ENCODE measurements at regions not wholly inside any gene's neighbourhood (a gene's known extent, or its start where the extent isn't known, plus 50 kb on each side); places are given as distances from the start of the nearest gene placed in this dataset.
"Not testable (repeated sequence)": the region's sequence is repeated elsewhere in the genome, so short reads cannot be mapped to it uniquely, and the experiment has no call there.

- no peak for FAIRE-seq
- DNase-seq (ENCODE audit: low spot score in 2 of 2), result no peak
Measured at GRCh38 chr17:68097161-68097805, 61.7 kb downstream of the KPNA2 start.

GRCh38 chr17:68099341-68099753 is 63.8 kb downstream of the KPNA2 start:
- not testable (repeated sequence) for DNase-seq (ENCODE audit: low spot score in 2 of 2); FAIRE-seq

GRCh38 chr17:68100000-68100641 is 64.6 kb downstream of the KPNA2 start:
- FAIRE-seq (no peak), DNase-seq (ENCODE audit: low spot score in 2 of 2) (no peak)

- DNase-seq (ENCODE audit: low spot score in 2 of 2) (peak; percentile 89 to 90), FAIRE-seq (no peak)
Measured at GRCh38 chr17:68101075-68101986, 65.8 kb downstream of the KPNA2 start.

- FAIRE-seq, result no peak
Measured at GRCh38 chr17:68101987-68102314, 66.4 kb downstream of the KPNA2 start.

GRCh38 chr17:68102318-68102758 is 66.8 kb downstream of the KPNA2 start:
- DNase-seq (ENCODE audit: low spot score in 2 of 2), result no peak
- FAIRE-seq, result no peak

More at GRCh38 chr17:68101987-68102314, 66.4 kb downstream of the KPNA2 start:
- no peak for DNase-seq (ENCODE audit: low spot score in 2 of 2)

- no peak for FAIRE-seq
- DNase-seq (ENCODE audit: low spot score in 2 of 2), result no peak
Measured at GRCh38 chr17:68103148-68103547, 67.6 kb downstream of the KPNA2 start.

GRCh38 chr17:68106085-68106484 is 70.5 kb downstream of the KPNA2 start:
- DNase-seq (ENCODE audit: low spot score in 2 of 2), result no peak
- FAIRE-seq, result no peak

GRCh38 chr17:68107373-68107772 is 71.8 kb downstream of the KPNA2 start:
- FAIRE-seq, result no peak
- DNase-seq (ENCODE audit: low spot score in 2 of 2), result no peak

GRCh38 chr17:68108313-68109000 is 72.9 kb downstream of the KPNA2 start:
- DNase-seq (ENCODE audit: low spot score in 2 of 2), result no peak
- FAIRE-seq, result no peak

GRCh38 chr17:68109404-68109803 is 73.9 kb downstream of the KPNA2 start:
- FAIRE-seq; DNase-seq (ENCODE audit: low spot score in 2 of 2): not testable (repeated sequence)

GRCh38 chr17:68116211-68116610 is 80.7 kb downstream of the KPNA2 start:
- not testable (repeated sequence) for DNase-seq (ENCODE audit: low spot score in 2 of 2); FAIRE-seq

GRCh38 chr17:68122587-68122986 is 87.1 kb downstream of the KPNA2 start:
- FAIRE-seq, result no peak

GRCh38 chr17:68125111-68125870 is 89.8 kb downstream of the KPNA2 start:
- FAIRE-seq, result no peak

More at GRCh38 chr17:68122587-68122986, 87.1 kb downstream of the KPNA2 start:
- DNase-seq (ENCODE audit: low spot score in 2 of 2), result no peak

GRCh38 chr17:68127914-68128313 is 92.4 kb downstream of the KPNA2 start:
- FAIRE-seq (no peak), DNase-seq (ENCODE audit: low spot score in 2 of 2) (no peak)

More at GRCh38 chr17:68125111-68125870, 89.8 kb downstream of the KPNA2 start:
- no peak for DNase-seq (ENCODE audit: low spot score in 2 of 2)

- no peak for FAIRE-seq
Measured at GRCh38 chr17:68131456-68131855, 95.9 kb downstream of the KPNA2 start.

GRCh38 chr17:68133346-68134045 is 98.0 kb downstream of the KPNA2 start:
- FAIRE-seq, result no peak

More at GRCh38 chr17:68131456-68131855, 95.9 kb downstream of the KPNA2 start:
- DNase-seq (ENCODE audit: low spot score in 2 of 2), result no peak

GRCh38 chr17:68134046-68134637 is 98.6 kb downstream of the KPNA2 start:
- no peak for FAIRE-seq
- no peak for DNase-seq (ENCODE audit: low spot score in 2 of 2)

More at GRCh38 chr17:68133346-68134045, 98.0 kb downstream of the KPNA2 start:
- no peak for DNase-seq (ENCODE audit: low spot score in 2 of 2)

GRCh38 chr17:68134731-68135130 is 99.2 kb downstream of the KPNA2 start:
- FAIRE-seq, result no peak
- no peak for DNase-seq (ENCODE audit: low spot score in 2 of 2)
